K562 (cell line): ENCODE measurements at regions not wholly inside any gene's neighbourhood (a gene's known extent, or its start where the extent isn't known, plus 50 kb on each side); places are given as distances from the start of the nearest gene placed in this dataset.
"Not testable (repeated sequence)": the region's sequence is repeated elsewhere in the genome, so short reads cannot be mapped to it uniquely, and the experiment has no call there.

Experiments
- ATAC-seq: fragments of 200-7000 bp; cut with Tn5 transposase; 3 replicates; pipeline ENCODE4 v1.9.1; 2020; ENCODE audit warnings: moderate library complexity
- BruUV-seq: library from RNA; stranded (reverse); fragments of 400-500 nt; replicated peaks from 2 replicates; lab custom pipeline; 2021; lab: Mats Ljungman, UMichigan
- CTCF ChIA-PET: fragments of 300-600 bp; formaldehyde crosslinking; extraction: SDS; loops from one replicate; lab custom pipeline; 2021; ENCODE audit warnings: low intra/inter-chr PET ratio; lab: Yijun Ruan, JAX
- POLR2A ChIA-PET: fragments of 300-600, 350-650 bp; sonication (Branson Sonifier 250); formaldehyde crosslinking; extraction: SDS; loops from one replicate; lab custom pipeline; 2021; ENCODE audit warnings: antibody characterized with exemption, inconsistent platforms; lab: Yijun Ruan, JAX
- DNase-seq, 4 experiments: peaks; one replicate each; pipeline versions ENCODE4 v3.0.0 to v3.0.0-alpha.2; 2011 to 2018; ENCODE audit warnings: low spot score in 3 of 4, mixed read lengths in 3 of 4; ENCODE audit errors: extremely low read depth in 1 of 4
- FAIRE-seq: peaks from 2 replicates; lab custom pipeline; 2011; peaks lifted over from hg19 to GRCh38; lab: Jason Lieb, UNC
- H2AFZ ChIP-seq: 2 replicates; pipeline ENCODE4 v1.6.0; 2011; ENCODE audit warnings: low read depth, low read length, control low read depth, inconsistent platforms
- H3K27ac ChIP-seq: fragments of 200-600 bp; 3 replicates; pipeline ENCODE4 v1.8.0; 2011; ENCODE audit warnings: low read depth, mild to moderate bottlenecking, control low read depth, inconsistent platforms, low read length, moderate library complexity, mixed read lengths; ENCODE audit errors: extremely low read depth
- H3K27me3 ChIP-seq, 2 experiments: fragments of 300-600 bp in 1 of 2; 2 replicates in 1 of 2; 3 replicates in 1 of 2; pipeline versions ENCODE4 v1.6.0 to v1.8.0; 2011; ENCODE audit warnings: inconsistent platforms in 2 of 2, low read length in 2 of 2, mild to moderate bottlenecking in 1 of 2, mixed read lengths in 1 of 2, moderate library complexity in 1 of 2; ENCODE audit not compliant: control insufficient read depth in 2 of 2, insufficient read depth in 2 of 2
- H3K36me3 ChIP-seq: fragments of 300-600 bp; 3 replicates; pipeline ENCODE4 v1.8.0; 2011; ENCODE audit warnings: mild to moderate bottlenecking, low read length, inconsistent platforms; ENCODE audit not compliant: control insufficient read depth, insufficient read depth
- H3K4me1 ChIP-seq, 2 experiments: fragments of 200-600 bp in 1 of 2; replicated peaks in 1 of 2; 2 replicates in 1 of 2; 3 replicates in 1 of 2; pipeline versions ENCODE4 v1.5.1 to v1.8.0; 2011; ENCODE audit warnings: inconsistent platforms in 2 of 2, low read length in 2 of 2, mild to moderate bottlenecking in 1 of 2, mixed read lengths in 1 of 2, moderate library complexity in 1 of 2; ENCODE audit not compliant: control insufficient read depth in 2 of 2, insufficient read depth in 2 of 2
- H3K4me2 ChIP-seq: 2 replicates; pipeline ENCODE4 v1.6.1; 2011; ENCODE audit warnings: low read length, control low read depth, inconsistent platforms, mixed read lengths; ENCODE audit not compliant: insufficient read depth
- H3K4me3 ChIP-seq: fragments of 200-600 bp; sonication (generic), shearing (Covaris generic); 2 replicates; pipeline ENCODE4 v1.5.1; 2016; ENCODE audit warnings: control low read depth, inconsistent platforms
- H3K79me2 ChIP-seq: fragments of 200-600 bp; 3 replicates; pipeline ENCODE4 v1.8.0; 2011; ENCODE audit warnings: low read length, inconsistent platforms; ENCODE audit not compliant: control insufficient read depth, insufficient read depth
- H3K9ac ChIP-seq, 2 experiments: 2 replicates each; pipeline versions ENCODE4 v1.6.0 to v1.6.1; 2011; ENCODE audit warnings: low read depth in 2 of 2, low read length in 2 of 2, control low read depth in 1 of 2, inconsistent platforms in 1 of 2, mild to moderate bottlenecking in 1 of 2, mixed read lengths in 1 of 2; ENCODE audit not compliant: insufficient read depth in 1 of 2
- H3K9me1 ChIP-seq: one replicate; pipeline ENCODE4 v1.6.0; 2011; ENCODE audit warnings: inconsistent platforms, mild to moderate bottlenecking, low read length, moderate library complexity; ENCODE audit not compliant: control insufficient read depth, insufficient read depth
- H3K9me3 ChIP-seq: replicated peaks from 2 replicates; pipeline ENCODE4 v1.5.1; 2011; ENCODE audit warnings: low read depth, low read length, inconsistent platforms; ENCODE audit not compliant: control insufficient read depth, insufficient read depth
- H4K20me1 ChIP-seq: replicated peaks from 2 replicates; pipeline ENCODE4 v1.6.1; 2011; ENCODE audit warnings: low read length, inconsistent platforms, mixed read lengths; ENCODE audit not compliant: control insufficient read depth, insufficient read depth
- ARID4B ChIP-seq: sonication (generic); formaldehyde crosslinking; IDR thresholded peaks from 2 replicates; pipeline ENCODE4 v1.8.0; 2022; ENCODE audit warnings: mild to moderate bottlenecking, missing genetic modification reagents
- PHTF2 ChIP-seq: fragments of 250-450 bp; sonication (Bioruptor Pico); IDR thresholded peaks from 2 replicates; pipeline ENCODE4 v1.5.0; 2021; ENCODE audit warnings: mild to moderate bottlenecking
- ZNF146 ChIP-seq: IDR thresholded peaks from one replicate; pipeline ENCODE4 v1.6.1; 2018; ENCODE audit warnings: missing compliant biosample characterization; ENCODE audit not compliant: unreplicated experiment
- WGBS: fragments of 100-300 bp; shearing (Covaris generic); methylation state at CpG from one replicate; pipeline ENCODE4 v1.1.6; 2016; ENCODE audit warnings: low coverage, mixed read lengths; ENCODE audit not compliant: insufficient coverage; ENCODE audit errors: missing lambda C conversion rate; 5-methylcytosine and 5-hydroxymethylcytosine counted together
- in situ Hi-C: fragments of 300-500 bp; cut with MboI; formaldehyde crosslinking; loops from 4 replicates; pipeline ENCODE4 v1.15.0; 2018; ENCODE audit warnings: inconsistent platforms, mixed read lengths
- intact Hi-C: fragments of 100-400 bp; cut with micrococcal nuclease; formaldehyde crosslinking; loops from 2 replicates; pipeline ENCODE4 v1.14.2; 2022
- TF ChIP-seq, protein P1 (sequence below), 2 experiments: fragments of 450-650 bp in 1 of 2; sonication (generic) in 1 of 2; formaldehyde crosslinking; conservative IDR thresholded peaks; 2 replicates each; pipeline versions ENCODE4 v1.4.0 to v1.8.1; 2020 to 2022; ENCODE audit warnings: mild to moderate bottlenecking in 1 of 2, missing genetic modification reagents in 1 of 2

DNA sequence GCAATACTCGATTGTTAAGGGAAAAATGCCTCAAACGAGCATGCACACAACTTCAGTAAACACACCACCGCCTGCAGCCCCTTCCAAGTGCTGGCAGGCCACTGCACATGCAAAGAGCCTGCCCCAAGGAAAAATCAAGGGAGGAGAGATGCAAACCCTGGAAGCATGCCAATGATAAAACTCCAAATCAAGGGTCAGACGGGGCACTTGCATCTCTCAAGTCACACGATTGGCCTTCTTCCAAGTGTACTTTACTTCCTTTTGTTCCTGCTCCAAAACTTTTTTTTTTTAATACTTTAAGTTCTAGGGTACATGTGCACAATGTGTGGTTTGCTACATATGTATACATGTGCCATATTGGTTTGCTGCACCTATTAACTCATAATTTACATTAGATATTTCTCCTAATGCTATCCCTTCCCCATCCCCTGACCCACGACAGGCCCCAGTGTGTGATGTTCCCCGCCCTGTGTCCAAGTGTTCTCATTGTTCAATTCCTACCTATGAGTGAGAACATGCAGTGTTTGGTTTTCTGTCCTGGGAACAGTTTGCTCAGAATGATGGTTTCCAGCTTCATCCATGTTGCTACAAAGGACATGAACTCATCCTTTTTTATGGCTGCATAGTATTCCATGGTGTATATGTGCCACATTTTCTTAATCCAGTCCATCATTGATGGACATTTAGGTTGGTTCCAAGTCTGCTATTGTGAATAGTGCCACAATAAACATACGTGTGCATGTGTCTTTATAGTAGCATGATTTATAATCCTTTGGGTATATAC is 157.8 kb downstream of the MAIP1 start:
- TF ChIP-seq ZNF146 (CRISPR knock-in tag): peak; percentile 61
- FAIRE-seq: not testable (repeated sequence)
- WGBS: 26% methylated on average over 8 of the region's 8 CpGs

DNA sequence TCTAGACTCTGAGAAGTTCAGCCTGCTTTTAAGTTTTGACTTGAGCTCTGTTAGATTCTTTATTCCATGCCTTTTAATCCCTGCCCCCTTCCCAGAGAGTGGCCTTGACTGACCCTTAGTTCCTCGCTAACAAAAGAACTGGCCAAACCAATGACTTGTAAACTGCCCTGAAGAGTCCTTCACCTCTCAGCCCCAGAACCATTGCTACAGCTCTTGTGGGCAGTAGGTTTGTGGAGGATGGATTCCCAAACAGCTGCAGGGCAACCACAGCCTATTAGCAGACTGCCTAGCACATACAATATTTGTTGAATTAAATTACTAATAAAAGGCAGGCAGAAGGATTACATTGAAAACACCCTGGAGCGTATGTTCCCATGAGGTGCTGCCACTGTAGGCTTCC is 163.9 kb downstream of the MAIP1 start:
- no peaks in the 10 kb centered on the region for H3K9me1 ChIP-seq
- H3K27ac ChIP-seq: no peak overlapping the region
- ChIA-PET POLR2A (no interaction called here), CTCF (no interaction called here)
- no peaks in the 10 kb centered on the region for H4K20me1 ChIP-seq
- FAIRE-seq: no peak
- ATAC-seq: no peak
- WGBS: 70% methylated on average over 2 of the region's 2 CpGs
- H3K9me3 ChIP-seq: peaks cover 3% of the 10 kb centered on the region; the same call in 1 of the 2 replicates
- H3K79me2 ChIP-seq: no peaks in the 10 kb centered on the region
- intact Hi-C loops: no loop called here
- H3K4me1 ChIP-seq: no peaks in the 10 kb centered on the region
- H3K9ac ChIP-seq: no peak overlapping the region
- BruUV-seq: no TSS peak
- H3K27me3 ChIP-seq: no peaks in the 10 kb centered on the region; a peak in 1 of 5 replicates
- H3K4me2 ChIP-seq: no peak overlapping the region
- no peak overlapping the region for H2AFZ ChIP-seq
- DNase-seq: no peak
- H3K36me3 ChIP-seq: no peaks in the 10 kb centered on the region
- in situ Hi-C loops: no loop called here
- H3K4me3 ChIP-seq: no peak overlapping the region
- TF ChIP-seq ARID4B: no peak
- TF ChIP-seq PHTF2: no peak
- TF ChIP-seq, protein P1, sequence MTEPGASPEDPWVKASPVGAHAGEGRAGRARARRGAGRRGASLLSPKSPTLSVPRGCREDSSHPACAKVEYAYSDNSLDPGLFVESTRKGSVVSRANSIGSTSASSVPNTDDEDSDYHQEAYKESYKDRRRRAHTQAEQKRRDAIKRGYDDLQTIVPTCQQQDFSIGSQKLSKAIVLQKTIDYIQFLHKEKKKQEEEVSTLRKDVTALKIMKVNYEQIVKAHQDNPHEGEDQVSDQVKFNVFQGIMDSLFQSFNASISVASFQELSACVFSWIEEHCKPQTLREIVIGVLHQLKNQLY (CRISPR knock-in tag; conservative IDR thresholded peaks at IDR 0.05): no peak

More for the DNA sequence above, 157.8 kb downstream of the MAIP1 start:
- H3K79me2 ChIP-seq, POLR2A ChIA-PET, DNase-seq, intact Hi-C loops, H3K9me1 ChIP-seq, H3K4me1 ChIP-seq, H2AFZ ChIP-seq, H3K4me2 ChIP-seq, CTCF ChIA-PET, H3K9ac ChIP-seq, H3K27ac ChIP-seq, H3K9me3 ChIP-seq, H3K36me3 ChIP-seq, H4K20me1 ChIP-seq, ATAC-seq, H3K4me3 ChIP-seq, H3K27me3 ChIP-seq, BruUV-seq, in situ Hi-C loops: not testable (repeated sequence)
